Activated T-cell treated with anti-CD3 and anti-CD28 coated beads, Interleukin-2, amount 50 U/mL, for 72 hours (primary cell): ENCODE measurements at regions not wholly inside any gene's neighbourhood (a gene's known extent, or its start where the extent isn't known, plus 50 kb on each side); places are given as distances from the start of the nearest gene placed in this dataset.

Experiments used
- ATAC-seq, 2 donors: fragments of 150-1000 bp; cut with Tn5 transposase; replicated peaks in 1 of 2; 2 replicates each; pipeline ENCODE4 v1.10.0; 2021; ENCODE audit warnings: moderate library complexity in 2 of 2, mild to moderate bottlenecking in 1 of 2
- DNase-seq, 2 donors: peaks; one replicate each; pipeline ENCODE4 v3.0.0; 2021 to 2022; ENCODE audit warnings: mixed read lengths in 1 of 2
- H3K27ac Mint-ChIP-seq: one replicate; pipeline ENCODE4 v1.8.0; 2022; ENCODE audit warnings: mild to moderate bottlenecking, moderate library complexity, mixed read lengths
- H3K27me3 Mint-ChIP-seq: one replicate; pipeline ENCODE4 v1.8.0; 2022; ENCODE audit warnings: low read depth, mixed read lengths
- H3K36me3 Mint-ChIP-seq, 2 donors: one replicate each; pipeline ENCODE4 v1.8.0; 2022; ENCODE audit warnings: mixed read lengths in 2 of 2, mild to moderate bottlenecking in 1 of 2; ENCODE audit not compliant: insufficient read depth in 2 of 2
- H3K4me1 Mint-ChIP-seq: one replicate; pipeline ENCODE4 v1.8.0; 2022; ENCODE audit warnings: low read depth, mixed read lengths
- H3K4me3 Mint-ChIP-seq, 2 donors: one replicate each; pipeline ENCODE4 v1.8.0; 2022; ENCODE audit warnings: mild to moderate bottlenecking in 2 of 2, mixed read lengths in 2 of 2, moderate library complexity in 2 of 2
- H3K9me3 Mint-ChIP-seq, 2 donors: one replicate each; pipeline ENCODE4 v1.8.0; 2022; ENCODE audit warnings: mixed read lengths in 2 of 2

GRCh38 chr3:117665296-117665695, 955.7 kb downstream of the TUSC7 start:
- no peak overlapping the region for H3K27ac Mint-ChIP-seq
- H3K9me3 Mint-ChIP-seq = peaks cover 3 to 5% of the 10 kb centered on the region in 2 donors
- DNase-seq (no peak), ATAC-seq (no peak)
- H3K27me3 Mint-ChIP-seq = no peaks in the 10 kb centered on the region
- H3K36me3 Mint-ChIP-seq = no peaks in the 10 kb centered on the region
- H3K4me1 Mint-ChIP-seq = no peaks in the 10 kb centered on the region
- no peak overlapping the region for H3K4me3 Mint-ChIP-seq

GRCh38 chr3:117666325-117666724, 956.7 kb downstream of the TUSC7 start:
- no peaks in the 10 kb centered on the region for H3K27me3 Mint-ChIP-seq
- DNase-seq (no peak), ATAC-seq (no peak)
- H3K27ac Mint-ChIP-seq = no peak overlapping the region
- no peaks in the 10 kb centered on the region for H3K4me1 Mint-ChIP-seq
- H3K4me3 Mint-ChIP-seq = no peak overlapping the region
- H3K9me3 Mint-ChIP-seq = peaks cover 1 to 4% of the 10 kb centered on the region in 2 donors
- H3K36me3 Mint-ChIP-seq = no peaks in the 10 kb centered on the region

GRCh38 chr3:117666812-117667211, 957.2 kb downstream of the TUSC7 start:
- peaks cover 1 to 4% of the 10 kb centered on the region in 2 donors for H3K9me3 Mint-ChIP-seq
- H3K36me3 Mint-ChIP-seq = no peaks in the 10 kb centered on the region
- ATAC-seq (no peak), DNase-seq (no peak)
- H3K27ac Mint-ChIP-seq = no peak overlapping the region
- no peak overlapping the region for H3K4me3 Mint-ChIP-seq
- no peaks in the 10 kb centered on the region for H3K27me3 Mint-ChIP-seq
- no peaks in the 10 kb centered on the region for H3K4me1 Mint-ChIP-seq

- ATAC-seq = no peak
- no peak overlapping the region for H3K4me3 Mint-ChIP-seq
- H3K36me3 Mint-ChIP-seq = no peaks in the 10 kb centered on the region
- no peak for DNase-seq
- no peaks in the 10 kb centered on the region for H3K27me3 Mint-ChIP-seq
- H3K9me3 Mint-ChIP-seq = peaks cover 0 to 4% of the 10 kb centered on the region in 2 donors
- H3K27ac Mint-ChIP-seq = no peak overlapping the region
- H3K4me1 Mint-ChIP-seq = no peaks in the 10 kb centered on the region
Measured at GRCh38 chr3:117669774-117670173, 960.2 kb downstream of the TUSC7 start.

GRCh38 chr3:117671722-117672318, 962.2 kb downstream of the TUSC7 start:
- ATAC-seq (no peak), DNase-seq (no peak)
- no peaks in the 10 kb centered on the region for H3K36me3 Mint-ChIP-seq
- H3K9me3 Mint-ChIP-seq = peaks cover 0 to 7% of the 10 kb centered on the region in 2 donors
- H3K27ac Mint-ChIP-seq = no peak overlapping the region
- H3K27me3 Mint-ChIP-seq = no peaks in the 10 kb centered on the region
- H3K4me1 Mint-ChIP-seq = no peaks in the 10 kb centered on the region
- H3K4me3 Mint-ChIP-seq = no peak overlapping the region

- DNase-seq (no peak), ATAC-seq (no peak)
- Mint-ChIP-seq H3K4me1 (no peaks in the 10 kb centered on the region), H3K27me3 (no peaks in the 10 kb centered on the region), H3K4me3 (no peak overlapping the region), H3K36me3 (no peaks in the 10 kb centered on the region), H3K9me3 (peaks cover 0 to 8% of the 10 kb centered on the region in 2 donors), H3K27ac (no peak overlapping the region)
Measured at GRCh38 chr3:117674321-117674720, 964.7 kb downstream of the TUSC7 start.

GRCh38 chr3:117681619-117682018, 972.0 kb downstream of the TUSC7 start:
- H3K4me3 Mint-ChIP-seq = no peak overlapping the region
- no peak for ATAC-seq

GRCh38 chr3:117687096-117687495, 977.5 kb downstream of the TUSC7 start:
- Mint-ChIP-seq H3K36me3 (no peaks in the 10 kb centered on the region), H3K4me3 (no peak overlapping the region), H3K27ac (no peak overlapping the region), H3K27me3 (no peaks in the 10 kb centered on the region), H3K9me3 (peaks cover 4% of the 10 kb centered on the region in 2 donors), H3K4me1 (no peaks in the 10 kb centered on the region)
- ATAC-seq (no peak), DNase-seq (no peak)

More at GRCh38 chr3:117681619-117682018, 972.0 kb downstream of the TUSC7 start:
- no peak for DNase-seq
- H3K27ac Mint-ChIP-seq = no peak overlapping the region
- H3K36me3 Mint-ChIP-seq = no peaks in the 10 kb centered on the region
- peaks cover 2 to 4% of the 10 kb centered on the region in 2 donors for H3K9me3 Mint-ChIP-seq
- H3K4me1 Mint-ChIP-seq = no peaks in the 10 kb centered on the region
- no peaks in the 10 kb centered on the region for H3K27me3 Mint-ChIP-seq

- H3K36me3 Mint-ChIP-seq = no peaks in the 10 kb centered on the region
- no peaks in the 10 kb centered on the region for H3K4me1 Mint-ChIP-seq
- no peak overlapping the region for H3K27ac Mint-ChIP-seq
- no peaks in the 10 kb centered on the region for H3K27me3 Mint-ChIP-seq
- ATAC-seq (no peak), DNase-seq (no peak)
- H3K9me3 Mint-ChIP-seq = peaks cover 2 to 4% of the 10 kb centered on the region in 2 donors
- H3K4me3 Mint-ChIP-seq = no peak overlapping the region
Measured at GRCh38 chr3:117688583-117688982, 979.0 kb downstream of the TUSC7 start.

GRCh38 chr3:117691526-117691925, 981.9 kb downstream of the TUSC7 start:
- ATAC-seq = no peak
- DNase-seq = no peak
- peaks cover 0 to 2% of the 10 kb centered on the region in 2 donors for H3K36me3 Mint-ChIP-seq
- H3K4me3 Mint-ChIP-seq = no peak overlapping the region
- H3K27me3 Mint-ChIP-seq = no peaks in the 10 kb centered on the region
- H3K27ac Mint-ChIP-seq = no peak overlapping the region
- H3K4me1 Mint-ChIP-seq = no peaks in the 10 kb centered on the region
- H3K9me3 Mint-ChIP-seq = peaks cover 8 to 10% of the 10 kb centered on the region in 2 donors

GRCh38 chr3:117692416-117692995, 982.9 kb downstream of the TUSC7 start:
- Mint-ChIP-seq H3K36me3 (peaks cover 0 to 2% of the 10 kb centered on the region in 2 donors), H3K4me1 (no peaks in the 10 kb centered on the region), H3K27me3 (no peaks in the 10 kb centered on the region), H3K27ac (no peak overlapping the region), H3K9me3 (peaks cover 7 to 10% of the 10 kb centered on the region in 2 donors), H3K4me3 (no peak overlapping the region)
- no peak for ATAC-seq
- no peak for DNase-seq

- no peak overlapping the region for H3K4me3 Mint-ChIP-seq
- H3K27ac Mint-ChIP-seq = no peak overlapping the region
- ATAC-seq = no peak
- no peaks in the 10 kb centered on the region for H3K27me3 Mint-ChIP-seq
- peaks cover 0 to 2% of the 10 kb centered on the region in 2 donors for H3K36me3 Mint-ChIP-seq
- DNase-seq = no peak
- H3K9me3 Mint-ChIP-seq = peaks cover 7 to 8% of the 10 kb centered on the region in 2 donors
- no peaks in the 10 kb centered on the region for H3K4me1 Mint-ChIP-seq
Measured at GRCh38 chr3:117695321-117695720, 985.7 kb downstream of the TUSC7 start.

- peaks cover 0 to 2% of the 10 kb centered on the region in 2 donors for H3K36me3 Mint-ChIP-seq
- H3K4me1 Mint-ChIP-seq = no peaks in the 10 kb centered on the region
- no peak overlapping the region for H3K4me3 Mint-ChIP-seq
- H3K27ac Mint-ChIP-seq = no peak overlapping the region
- peaks cover 7 to 8% of the 10 kb centered on the region in 2 donors for H3K9me3 Mint-ChIP-seq
- H3K27me3 Mint-ChIP-seq = no peaks in the 10 kb centered on the region
- DNase-seq (no peak), ATAC-seq (no peak)
Measured at GRCh38 chr3:117695871-117696645, 986.5 kb downstream of the TUSC7 start.
